GM12875 (cell line): ENCODE measurements at regions not wholly inside any gene's neighbourhood (a gene's known extent, or its start where the extent isn't known, plus 50 kb on each side); places are given as distances from the start of the nearest gene placed in this dataset.
"Not testable (repeated sequence)": the region's sequence is repeated elsewhere in the genome, so short reads cannot be mapped to it uniquely, and the experiment has no call there.

Experiments used
- H3K4me3 ChIP-seq: one replicate; pipeline ENCODE4 v1.5.1; 2011; ENCODE audit warnings: low read depth, low read length, control low read depth
- CTCF ChIP-seq: IDR thresholded peaks from 2 replicates; pipeline ENCODE4 v1.5.1; 2011; ENCODE audit warnings: low read depth, mild to moderate bottlenecking, control low read depth, inconsistent platforms, low read length, moderate library complexity, borderline replicate concordance; ENCODE audit not compliant: insufficient read depth

DNA sequence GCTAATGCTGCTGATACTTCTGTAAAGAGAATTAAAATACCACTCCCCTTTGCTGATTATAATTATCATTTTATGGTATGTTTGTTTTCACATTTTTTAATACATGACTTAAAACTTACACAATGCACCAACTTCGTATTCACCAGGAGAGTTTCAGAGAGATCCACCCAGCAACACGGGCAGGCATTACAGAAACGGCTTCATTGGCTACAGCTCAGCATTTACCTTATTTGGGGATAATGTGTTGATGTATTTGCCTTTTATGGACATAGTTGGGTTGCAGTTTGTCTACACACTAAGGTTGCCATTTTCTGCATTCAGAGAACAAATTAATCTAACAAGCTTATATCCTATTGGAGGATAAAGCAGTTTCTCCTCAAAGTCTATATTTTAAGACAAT, 423.6 kb downstream of the PRDM9 start:
- no peak for TF ChIP-seq CTCF

GRCh38 chr5:23951261-23951928, 444.0 kb downstream of the PRDM9 start:
- not testable (repeated sequence) for H3K4me3 ChIP-seq

More for the DNA sequence above, 423.6 kb downstream of the PRDM9 start:
- no peak overlapping the region for H3K4me3 ChIP-seq

- H3K4me3 ChIP-seq, result no peak overlapping the region
- no peak for TF ChIP-seq CTCF
These were observed 456.0 kb downstream of the PRDM9 start for GRCh38 chr5:23963449-23963848.

DNA sequence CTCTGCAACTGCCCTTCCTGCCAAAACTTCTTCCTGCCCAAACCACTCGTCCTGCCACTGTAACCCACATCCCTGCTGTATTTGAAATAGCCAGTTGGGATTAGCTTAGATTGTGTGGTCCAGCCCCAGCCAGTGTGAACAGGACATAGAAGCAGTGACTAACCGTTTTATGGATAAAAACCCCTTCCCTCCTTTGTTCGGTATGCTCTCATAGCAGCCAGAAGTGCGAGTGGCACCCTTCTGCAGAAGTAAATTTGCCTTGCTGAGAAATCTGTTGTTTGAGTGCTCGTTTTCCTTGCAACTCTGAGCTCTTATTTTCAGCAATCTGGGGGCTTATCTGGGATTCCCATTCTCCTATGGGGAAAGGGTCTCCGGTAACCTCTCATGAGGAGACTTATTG, 470.0 kb downstream of the PRDM9 start:
- no peak overlapping the region for H3K4me3 ChIP-seq
- no peak for TF ChIP-seq CTCF

- TF ChIP-seq CTCF, result peak; percentile 30; the same call in 1 of the 2 replicates
- no peak overlapping the region for H3K4me3 ChIP-seq
These were observed 470.6 kb downstream of the PRDM9 start for GRCh38 chr5:23977997-23978396.

DNA sequence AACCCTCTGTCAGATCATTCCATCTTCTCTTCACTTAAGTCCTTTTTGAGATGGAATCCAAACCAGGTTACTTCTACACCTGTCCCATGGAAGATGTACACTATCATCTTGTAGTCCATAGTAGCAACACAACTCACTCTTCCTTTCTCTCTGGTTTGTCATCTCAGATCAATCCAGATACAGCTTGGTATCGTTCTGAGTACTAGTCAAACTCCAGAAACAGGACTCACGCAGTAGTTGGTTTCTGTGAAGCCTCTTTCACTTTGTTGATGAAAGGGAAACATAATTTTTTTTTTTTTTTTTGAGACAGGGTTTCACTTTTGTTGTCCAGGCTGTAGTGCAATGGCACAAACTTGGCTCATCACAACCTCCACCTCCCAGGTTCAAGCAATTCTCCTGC, 484.0 kb downstream of the PRDM9 start:
- no peak for TF ChIP-seq CTCF
- H3K4me3 ChIP-seq, result no peak overlapping the region

GRCh38 chr5:23994581-23995370, 487.4 kb downstream of the PRDM9 start:
- TF ChIP-seq CTCF, result no peak
- no peak overlapping the region for H3K4me3 ChIP-seq
